GM19324 (cell line): ENCODE measurements at regions not wholly inside any gene's neighbourhood (a gene's known extent, or its start where the extent isn't known, plus 50 kb on each side); places are given as distances from the start of the nearest gene placed in this dataset.

Experiments
- ATAC-seq: cut with Tn5 transposase; IDR thresholded peaks from one replicate; pipeline ENCODE4 v1.9.1; 2021; ENCODE audit warnings: mild to moderate bottlenecking, moderate library complexity; ENCODE audit not compliant: unreplicated experiment, low FRiP score

DNA sequence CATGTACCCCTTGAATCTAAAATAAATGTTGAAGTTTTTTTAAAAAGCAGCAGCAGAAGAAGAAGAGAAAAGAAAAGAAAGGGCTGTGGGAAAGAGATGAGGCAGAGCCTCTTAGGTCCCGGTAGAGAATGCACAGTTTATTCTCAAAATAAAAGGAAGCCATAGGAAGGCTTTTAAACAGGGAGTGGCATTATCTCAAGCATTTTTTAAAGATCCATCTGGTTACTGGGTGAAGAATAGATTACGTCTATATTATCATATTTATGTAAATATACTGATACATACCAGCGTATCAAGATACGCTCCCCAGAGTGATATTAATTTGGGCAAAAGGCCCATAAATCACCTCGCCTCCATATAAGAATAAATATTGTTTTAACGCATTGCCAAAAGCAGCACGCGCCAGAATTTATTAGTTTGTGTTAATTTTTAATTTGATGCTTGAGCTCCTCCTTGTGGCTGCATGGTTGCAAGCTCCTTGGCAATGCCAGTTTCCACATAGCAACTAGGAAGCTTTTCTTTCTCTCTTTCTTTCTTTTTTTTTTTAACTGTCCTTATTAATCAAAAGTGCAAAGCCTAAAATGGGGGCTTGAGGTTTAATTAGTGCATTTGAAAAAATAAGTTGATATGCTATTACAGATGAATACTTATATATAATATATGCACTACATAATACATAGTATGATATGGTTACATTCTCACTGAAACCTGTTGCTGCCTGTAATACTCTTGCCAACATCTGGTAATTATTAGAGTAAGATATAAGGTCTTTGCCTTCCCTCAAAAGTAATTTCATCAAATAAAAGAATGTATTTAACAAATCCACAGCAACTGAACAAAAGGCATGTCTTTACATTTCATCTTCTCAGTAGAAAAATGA is 242.8 kb upstream of the UBE2E2 start:
- no peak for ATAC-seq

DNA sequence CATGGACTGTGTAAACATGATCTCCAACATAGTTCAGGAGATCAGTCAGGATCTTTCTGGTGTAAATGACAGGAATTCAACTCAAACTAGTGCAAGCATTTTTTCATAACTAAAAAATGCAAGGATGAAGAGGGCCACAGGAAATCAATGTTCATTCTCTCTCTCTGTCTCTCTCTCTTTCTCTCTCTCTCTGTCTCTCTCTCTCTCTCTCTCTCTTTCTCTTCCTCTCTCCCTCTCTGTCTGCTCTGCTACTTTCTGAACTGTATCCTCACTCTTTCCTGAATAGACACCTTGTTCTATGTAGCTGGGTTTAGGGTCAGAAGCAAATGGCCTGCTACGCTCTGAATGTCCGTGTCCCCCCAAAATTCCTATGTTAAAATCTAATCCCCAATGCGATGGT is 240.9 kb upstream of the UBE2E2 start:
- ATAC-seq, result no peak

DNA sequence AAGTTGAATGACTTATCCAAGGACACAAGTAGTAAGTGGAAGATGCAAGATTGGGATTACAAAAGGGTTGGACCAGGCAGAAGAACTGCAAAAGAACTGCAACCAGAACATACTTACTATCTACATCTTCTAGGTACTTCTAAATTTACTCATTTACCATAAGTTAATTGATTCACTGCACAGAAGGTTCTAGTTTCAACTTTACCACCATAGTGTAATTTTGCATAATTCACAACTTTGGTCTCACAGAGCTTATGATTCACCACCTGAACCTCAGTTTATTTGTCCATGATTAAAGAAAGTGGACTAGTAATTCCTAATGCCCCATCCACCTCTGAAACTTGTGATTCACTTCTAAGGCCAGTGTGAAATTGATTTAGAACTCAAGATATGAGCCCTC is 236.8 kb upstream of the UBE2E2 start:
- peak; percentile 33 for ATAC-seq

- ATAC-seq, result no peak
Observed at GRCh38 chr3:22969276-22969675, 233.9 kb upstream of the UBE2E2 start.

DNA sequence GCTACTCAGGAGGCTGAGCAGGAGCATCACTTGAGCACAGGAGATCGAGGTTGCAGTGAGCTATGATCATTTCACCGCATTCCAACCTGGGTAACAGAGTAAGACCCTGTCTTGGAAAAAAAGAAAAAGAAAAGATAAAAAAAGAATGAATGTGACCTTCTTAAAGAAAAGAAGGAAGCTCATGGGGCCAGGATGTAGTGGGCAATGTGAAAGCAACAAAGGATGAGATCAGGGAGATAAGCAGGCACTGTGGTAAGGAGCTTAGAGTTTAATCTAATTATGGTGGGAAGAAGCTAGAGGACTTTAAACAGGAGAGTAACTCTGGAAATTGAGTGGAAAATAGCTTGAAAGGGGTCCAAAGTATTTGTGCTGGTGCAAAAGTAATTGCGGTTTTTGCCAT is 231.6 kb upstream of the UBE2E2 start:
- no peak for ATAC-seq

- ATAC-seq, result peak; percentile 32
Observed at GRCh38 chr3:22977042-22977441, 226.1 kb upstream of the UBE2E2 start.

- ATAC-seq, result peak; percentile 94
Observed at GRCh38 chr3:22977650-22978289, 225.4 kb upstream of the UBE2E2 start.

DNA sequence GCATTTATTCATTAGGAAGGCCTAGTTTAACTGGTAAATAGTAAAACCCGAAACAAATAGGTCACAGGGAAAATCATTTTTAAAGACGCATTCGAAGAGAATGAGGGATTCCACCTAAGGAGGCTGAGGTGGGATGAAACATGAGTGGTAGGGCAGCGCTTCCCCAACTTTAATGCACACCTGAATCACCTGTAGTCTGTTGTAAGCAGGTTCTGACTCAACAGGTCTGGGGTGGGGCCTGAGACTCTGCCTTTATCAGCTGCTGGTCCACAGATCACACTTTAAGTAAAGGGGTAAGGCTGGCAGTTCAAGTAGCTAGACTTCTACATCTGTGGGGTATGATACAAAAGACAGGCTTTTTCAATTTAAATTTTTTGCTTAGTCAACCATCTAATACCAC is 223.5 kb upstream of the UBE2E2 start:
- no peak for ATAC-seq

- ATAC-seq, result no peak
Observed at GRCh38 chr3:22980346-22980745, 222.8 kb upstream of the UBE2E2 start.

- ATAC-seq, result no peak
Observed at GRCh38 chr3:22981166-22981565, 222.0 kb upstream of the UBE2E2 start.

DNA sequence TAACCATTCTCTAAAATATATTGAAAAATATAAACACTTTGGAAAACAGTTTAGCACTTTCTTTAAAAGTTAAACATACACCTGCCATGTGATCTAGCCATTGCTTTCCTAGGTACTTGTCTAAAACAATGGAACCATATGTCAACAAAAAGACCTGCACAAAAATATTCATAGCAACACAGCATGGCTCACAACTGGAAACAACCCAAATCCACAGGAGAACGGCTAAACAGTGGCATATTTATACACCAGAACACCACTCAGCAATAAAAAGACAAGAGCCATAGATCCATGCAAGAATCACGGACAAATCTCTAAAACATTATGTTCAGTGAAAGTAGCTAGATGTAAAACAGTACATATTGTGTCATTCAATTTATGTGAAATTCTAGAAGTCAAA is 221.3 kb upstream of the UBE2E2 start:
- no peak for ATAC-seq

DNA sequence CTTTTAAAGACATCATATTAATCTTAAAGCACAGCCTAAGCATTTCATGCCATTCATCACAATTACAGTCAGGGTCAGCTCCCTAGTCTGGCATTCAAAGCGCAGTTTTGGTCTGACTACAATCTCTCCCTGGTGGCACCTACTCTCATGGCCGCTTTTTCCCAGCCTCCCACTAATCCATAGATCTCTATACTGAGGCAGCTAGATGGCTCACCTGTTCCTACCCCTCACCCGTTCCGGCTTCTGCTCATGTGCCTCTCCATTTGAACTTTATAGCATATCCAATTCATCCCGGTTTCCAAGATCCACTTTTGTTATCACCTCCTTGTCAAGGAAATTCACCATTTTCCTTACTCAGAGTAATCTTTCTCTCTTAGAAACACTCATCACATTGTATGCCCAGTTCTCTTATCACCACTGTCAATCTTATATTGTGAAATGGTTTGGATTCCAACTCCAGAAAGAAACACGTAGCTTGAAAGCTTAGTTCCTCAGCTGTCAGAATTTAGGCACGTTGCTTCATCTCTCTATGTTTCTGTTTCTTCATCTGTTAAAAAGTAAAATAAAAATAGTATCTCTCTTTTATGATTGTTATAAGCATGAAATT is 220.0 kb upstream of the UBE2E2 start:
- no peak for ATAC-seq

DNA sequence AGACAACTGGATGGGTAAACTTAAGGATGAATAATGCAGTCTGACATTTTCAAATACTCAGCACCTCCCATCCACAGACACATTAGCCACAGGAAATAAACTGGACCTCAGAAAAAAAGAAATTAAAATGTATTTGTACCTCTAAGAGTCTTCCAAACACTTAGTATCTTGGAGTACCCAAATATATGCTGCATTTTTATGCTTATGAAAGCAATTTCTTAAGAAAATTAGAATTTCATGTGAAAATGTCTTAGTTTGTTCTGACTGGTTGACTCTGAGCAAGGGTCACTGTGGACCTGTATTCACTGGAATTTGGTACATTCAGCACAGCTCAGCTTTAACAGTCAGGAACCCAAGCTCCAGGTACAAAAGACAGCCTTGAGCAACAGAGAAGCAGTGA is 216.2 kb upstream of the UBE2E2 start:
- no peak for ATAC-seq

- no peak for ATAC-seq
Observed at GRCh38 chr3:22988566-22988965, 214.6 kb upstream of the UBE2E2 start.

GRCh38 chr3:22989716-22990115 is 213.4 kb upstream of the UBE2E2 start:
- ATAC-seq, result no peak

DNA sequence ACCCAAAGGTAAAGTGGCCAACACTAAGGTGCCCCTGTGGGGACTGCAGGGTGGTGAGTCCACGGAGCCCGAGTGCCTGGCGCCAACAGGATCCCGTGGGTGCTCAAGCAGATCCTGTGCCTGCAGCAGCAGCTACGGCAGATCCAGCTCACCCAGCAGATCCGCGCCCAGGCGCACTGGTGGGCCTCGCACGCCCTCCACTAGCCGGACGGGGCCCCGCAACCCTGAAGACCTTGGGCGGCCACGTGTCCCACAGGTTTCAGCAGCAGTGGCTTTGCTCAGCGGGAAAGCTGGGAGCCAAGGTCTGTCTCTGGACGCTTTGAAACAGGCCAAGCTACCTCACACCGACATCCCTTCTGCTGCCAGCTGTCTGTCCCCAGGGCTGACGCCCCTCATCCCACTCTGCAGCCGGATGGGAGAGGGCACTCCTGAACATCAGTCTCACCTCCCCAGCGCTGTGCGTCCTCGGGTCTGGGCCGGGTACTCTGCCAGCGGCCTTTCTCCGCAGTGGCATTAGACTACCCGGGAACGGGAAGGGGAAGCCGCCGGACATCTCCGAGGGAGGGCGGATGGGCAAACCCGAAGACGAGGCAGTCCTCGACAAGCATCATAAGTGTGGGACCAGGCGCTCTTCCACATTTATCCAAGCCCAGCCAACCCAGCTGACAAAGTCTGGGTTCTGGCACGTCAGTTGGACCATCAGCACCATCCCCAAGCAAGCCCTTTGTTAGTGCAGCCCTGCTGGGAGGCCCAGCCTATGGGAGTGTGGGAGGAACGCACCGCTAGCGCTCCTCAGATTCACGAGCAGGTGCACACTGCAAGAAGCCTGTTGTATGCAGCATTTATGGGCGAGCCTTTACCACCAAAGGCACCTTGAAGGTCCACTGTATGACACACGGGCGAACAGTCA is 212.6 kb upstream of the UBE2E2 start:
- ATAC-seq, result no peak

GRCh38 chr3:22994781-22995180 is 208.3 kb upstream of the UBE2E2 start:
- no peak for ATAC-seq

DNA sequence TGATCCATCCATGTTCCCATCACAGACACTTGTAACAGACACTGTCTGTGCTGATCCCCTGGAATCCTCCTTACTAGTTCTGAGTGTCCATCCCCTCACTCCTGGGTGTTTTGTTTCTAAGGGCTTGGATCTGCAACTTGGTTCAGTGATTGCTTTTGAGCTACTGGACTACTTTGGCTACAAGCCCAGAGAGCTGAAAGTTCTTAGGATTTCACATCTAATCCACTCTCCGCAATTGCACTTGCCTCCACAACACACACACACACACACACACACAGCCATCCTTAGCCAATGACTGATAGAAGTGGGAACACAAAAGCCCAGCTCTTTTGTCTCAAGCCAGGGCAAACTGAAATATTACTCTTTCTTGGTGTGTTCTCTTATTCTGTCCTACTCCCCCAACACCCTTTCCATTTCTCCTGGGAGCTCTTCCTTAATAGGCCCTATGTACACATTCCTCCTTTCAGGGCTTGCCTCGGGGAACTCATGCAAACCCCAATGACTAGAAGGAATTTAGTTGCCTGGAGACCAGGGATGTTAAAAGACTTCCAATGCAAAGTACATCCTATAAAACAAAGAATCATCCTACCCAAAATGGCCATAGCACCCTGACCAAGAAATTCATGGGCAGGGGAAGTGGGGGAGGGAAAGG is 206.1 kb upstream of the UBE2E2 start:
- no peak for ATAC-seq

- no peak for ATAC-seq
Observed at GRCh38 chr3:23000371-23000770, 202.8 kb upstream of the UBE2E2 start.

DNA sequence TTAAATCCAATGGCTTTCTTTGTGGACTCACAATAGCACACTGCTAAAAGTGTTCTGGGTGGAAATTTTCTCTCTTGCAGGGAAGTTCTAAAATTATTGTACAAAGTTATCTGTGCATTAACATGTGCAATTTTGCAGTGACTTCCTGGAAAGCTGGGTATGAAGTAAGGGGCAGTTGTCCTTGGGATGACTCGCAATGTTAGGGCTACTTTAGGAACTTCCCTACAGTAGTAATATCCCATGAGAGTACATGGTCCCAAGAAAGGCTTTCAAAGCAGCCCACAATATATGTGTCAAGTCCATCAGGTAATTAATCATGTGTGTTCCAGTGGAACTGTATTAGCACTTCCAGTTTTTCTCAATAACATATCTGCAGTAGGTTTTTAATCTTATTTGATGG is 201.0 kb upstream of the UBE2E2 start:
- no peak for ATAC-seq
